ENCODE measurements at regions not wholly inside any gene's neighbourhood (a gene's known extent, or its start where the extent isn't known, plus 50 kb on each side); places are given as distances from the start of the nearest gene placed in this dataset.

GRCh38 chr12:116382686-116383530 lies 105.4 kb upstream of the MED13L start:
- Mint-ChIP-seq H3K4me1 (peaks cover 11% of the 10 kb centered on the region), H3K27ac (no peak overlapping the region), H3K9me3 (no peaks in the 10 kb centered on the region), H3K36me3 (ENCODE audit: low read depth) (no peaks in the 10 kb centered on the region), H3K4me3 (no peak overlapping the region), H3K27me3 (peaks cover 4% of the 10 kb centered on the region)
- ATAC-seq = no peak
- no peak for DNase-seq

- Mint-ChIP-seq H3K27me3 (peaks cover 4% of the 10 kb centered on the region), H3K4me1 (peaks cover 11% of the 10 kb centered on the region), H3K9me3 (no peaks in the 10 kb centered on the region), H3K4me3 (no peak overlapping the region), H3K36me3 (ENCODE audit: low read depth) (no peaks in the 10 kb centered on the region), H3K27ac (no peak overlapping the region)
- ATAC-seq = no peak
- DNase-seq = no peak
Observed at GRCh38 chr12:116384175-116384574, 106.7 kb upstream of the MED13L start.

GRCh38 chr12:116384691-116385485 lies 107.4 kb upstream of the MED13L start:
- Mint-ChIP-seq H3K36me3 (ENCODE audit: low read depth) (no peaks in the 10 kb centered on the region), H3K9me3 (no peaks in the 10 kb centered on the region), H3K27me3 (peaks cover 4% of the 10 kb centered on the region), H3K4me1 (peaks cover 8% of the 10 kb centered on the region), H3K27ac (no peak overlapping the region), H3K4me3 (no peak overlapping the region)
- ATAC-seq = no peak
- DNase-seq = no peak

GRCh38 chr12:116385486-116386217 lies 108.2 kb upstream of the MED13L start:
- Mint-ChIP-seq H3K27me3 (peaks cover 4% of the 10 kb centered on the region), H3K4me1 (peaks cover 7% of the 10 kb centered on the region), H3K9me3 (no peaks in the 10 kb centered on the region), H3K4me3 (no peak overlapping the region), H3K36me3 (ENCODE audit: low read depth) (no peaks in the 10 kb centered on the region), H3K27ac (no peak overlapping the region)
- ATAC-seq (no peak), DNase-seq (no peak)

GRCh38 chr12:116389326-116389725 lies 111.8 kb upstream of the MED13L start:
- Mint-ChIP-seq H3K27me3 (no peaks in the 10 kb centered on the region), H3K27ac (no peak overlapping the region), H3K4me3 (no peak overlapping the region), H3K9me3 (no peaks in the 10 kb centered on the region), H3K36me3 (ENCODE audit: low read depth) (no peaks in the 10 kb centered on the region), H3K4me1 (peaks cover 10% of the 10 kb centered on the region)
- no peak for DNase-seq
- ATAC-seq = no peak

GRCh38 chr12:116389990-116390389 lies 112.5 kb upstream of the MED13L start:
- Mint-ChIP-seq H3K4me1 (peaks cover 7% of the 10 kb centered on the region), H3K27ac (no peak overlapping the region), H3K4me3 (no peak overlapping the region), H3K36me3 (ENCODE audit: low read depth) (no peaks in the 10 kb centered on the region), H3K9me3 (no peaks in the 10 kb centered on the region), H3K27me3 (no peaks in the 10 kb centered on the region)
- ATAC-seq (no peak), DNase-seq (no peak)

- no peak overlapping the region for H3K27ac Mint-ChIP-seq
- no peak overlapping the region for H3K4me3 Mint-ChIP-seq
- H3K9me3 Mint-ChIP-seq = no peaks in the 10 kb centered on the region
- DNase-seq = no peak
- ATAC-seq = no peak
- no peaks in the 10 kb centered on the region for H3K36me3 Mint-ChIP-seq (ENCODE audit: low read depth)
- H3K4me1 Mint-ChIP-seq = peaks cover 5% of the 10 kb centered on the region
- H3K27me3 Mint-ChIP-seq = no peaks in the 10 kb centered on the region
Observed at GRCh38 chr12:116390401-116391335, 113.2 kb upstream of the MED13L start.

- H3K9me3 Mint-ChIP-seq = no peaks in the 10 kb centered on the region
- DNase-seq (no peak), ATAC-seq (no peak)
- H3K27ac Mint-ChIP-seq = no peak overlapping the region
- peaks cover 3% of the 10 kb centered on the region for H3K4me1 Mint-ChIP-seq
- no peak overlapping the region for H3K4me3 Mint-ChIP-seq
- H3K36me3 Mint-ChIP-seq (ENCODE audit: low read depth) = no peaks in the 10 kb centered on the region
- no peaks in the 10 kb centered on the region for H3K27me3 Mint-ChIP-seq
Observed at GRCh38 chr12:116391501-116391900, 114.0 kb upstream of the MED13L start.

- no peak for DNase-seq
- Mint-ChIP-seq H3K27ac (no peak overlapping the region), H3K9me3 (no peaks in the 10 kb centered on the region), H3K4me1 (peaks cover 3% of the 10 kb centered on the region), H3K4me3 (no peak overlapping the region), H3K36me3 (ENCODE audit: low read depth) (no peaks in the 10 kb centered on the region), H3K27me3 (no peaks in the 10 kb centered on the region)
- no peak for ATAC-seq
Observed at GRCh38 chr12:116392061-116392460, 114.6 kb upstream of the MED13L start.

GRCh38 chr12:116393255-116393654 lies 115.8 kb upstream of the MED13L start:
- no peaks in the 10 kb centered on the region for H3K27me3 Mint-ChIP-seq
- H3K4me3 Mint-ChIP-seq = no peak overlapping the region
- no peaks in the 10 kb centered on the region for H3K36me3 Mint-ChIP-seq (ENCODE audit: low read depth)
- H3K27ac Mint-ChIP-seq = no peak overlapping the region
- ATAC-seq (no peak), DNase-seq (no peak)
- H3K9me3 Mint-ChIP-seq = peaks cover 8% of the 10 kb centered on the region
- peaks cover 3% of the 10 kb centered on the region for H3K4me1 Mint-ChIP-seq

GRCh38 chr12:116393859-116394650 lies 116.6 kb upstream of the MED13L start:
- ATAC-seq (no peak), DNase-seq (no peak)
- H3K27ac Mint-ChIP-seq = no peak overlapping the region
- H3K9me3 Mint-ChIP-seq = peaks cover 16% of the 10 kb centered on the region
- H3K4me1 Mint-ChIP-seq = peaks cover 3% of the 10 kb centered on the region
- no peaks in the 10 kb centered on the region for H3K27me3 Mint-ChIP-seq
- no peak overlapping the region for H3K4me3 Mint-ChIP-seq
- H3K36me3 Mint-ChIP-seq (ENCODE audit: low read depth) = peaks cover 3% of the 10 kb centered on the region

GRCh38 chr12:116395396-116395795 lies 117.9 kb upstream of the MED13L start:
- H3K27ac Mint-ChIP-seq = no peak overlapping the region
- no peak for ATAC-seq
- peaks cover 21% of the 10 kb centered on the region for H3K9me3 Mint-ChIP-seq
- no peaks in the 10 kb centered on the region for H3K27me3 Mint-ChIP-seq
- peaks cover 3% of the 10 kb centered on the region for H3K4me1 Mint-ChIP-seq
- peaks cover 3% of the 10 kb centered on the region for H3K36me3 Mint-ChIP-seq (ENCODE audit: low read depth)
- H3K4me3 Mint-ChIP-seq = no peak overlapping the region
- DNase-seq = no peak

- Mint-ChIP-seq H3K9me3 (peaks cover 36% of the 10 kb centered on the region), H3K4me3 (no peak overlapping the region), H3K4me1 (peaks cover 5% of the 10 kb centered on the region), H3K27ac (no peak overlapping the region), H3K27me3 (no peaks in the 10 kb centered on the region), H3K36me3 (ENCODE audit: low read depth) (peaks cover 3% of the 10 kb centered on the region)
- ATAC-seq = no peak
- no peak for DNase-seq
Observed at GRCh38 chr12:116397148-116397547, 119.7 kb upstream of the MED13L start.

Measured in activated naive CD8-positive, alpha-beta T cell treated with anti-CD3 and anti-CD28 coated beads, Interleukin-2, amount 50 U/mL, for 24 hours (primary cell).